Stomach (tissue), 8 donors: ENCODE measurements at regions not wholly inside any gene's neighbourhood (a gene's known extent, or its start where the extent isn't known, plus 50 kb on each side); places are given as distances from the start of the nearest gene placed in this dataset.

Experiments
- DNase-seq, 2 donors: peaks; one replicate each; pipeline versions ENCODE4 v3.0.0 to v3.0.0-alpha.2; 2013 to 2019
- H3K27ac ChIP-seq, 5 donors: fragments of 200-600 bp in 4 of 5; sonication (generic) in 4 of 5; one replicate each; pipeline ENCODE4 v1.5.1; 2013 to 2019; ENCODE audit warnings: mild to moderate bottlenecking in 1 of 5, moderate library complexity in 1 of 5
- H3K27me3 ChIP-seq, 3 donors: fragments of 200-600 bp; sonication (generic); one replicate each; pipeline ENCODE4 v1.5.1; 2017 to 2019; ENCODE audit warnings: mixed run types in 1 of 3
- H3K36me3 ChIP-seq, 4 donors: fragments of 200-600 bp; sonication (generic); 1 replicate in 3 of 4; 2 replicates in 1 of 4; pipeline ENCODE4 v1.5.1; 2016 to 2019
- H3K4me1 ChIP-seq, 4 donors: fragments of 200-600 bp; sonication (generic); one replicate each; pipeline ENCODE4 v1.5.1; 2016 to 2019
- H3K4me3 ChIP-seq, 4 donors: fragments of 200-600 bp; sonication (generic) in 3 of 4; one replicate each; pipeline ENCODE4 v1.5.1; 2016 to 2019; ENCODE audit warnings: mild to moderate bottlenecking in 1 of 4
- H3K9me3 ChIP-seq, 4 donors: fragments of 200-600 bp; sonication (generic); one replicate each; pipeline ENCODE4 v1.5.1; 2016 to 2019
- EP300 ChIP-seq: sonication (generic); formaldehyde crosslinking; IDR thresholded peaks from one replicate; pipeline ENCODE4 v1.6.1; 2017; ENCODE audit warnings: antibody characterized with exemption
- POLR2A ChIP-seq, 4 donors: fragments of 450-650 bp; IDR thresholded peaks; one replicate each; pipeline ENCODE4 v1.6.1; 2016; ENCODE audit warnings: antibody characterized with exemption in 4 of 4, control low read depth in 2 of 4, mild to moderate bottlenecking in 1 of 4, moderate library complexity in 1 of 4
- POLR2AphosphoS5 ChIP-seq, 3 donors: sonication (generic); formaldehyde crosslinking; IDR thresholded peaks; one replicate each; pipeline ENCODE4 v1.6.1; 2016; ENCODE audit warnings: antibody characterized with exemption in 3 of 3
- WGBS, 5 donors: extraction: QIAGEN DNeasy Blood & Tissue Kit in 3 of 5; methylation state at CpG; one replicate each; pipeline versions ENCODE4 v1.1.5 to v1.1.7; 2013 to 2018; 5-methylcytosine and 5-hydroxymethylcytosine counted together
- intact Hi-C: fragments of 100-400 bp; cut with DNase I; formaldehyde crosslinking; loops from one replicate; pipeline ENCODE4 v1.15.1; 2023; ENCODE audit warnings: low total_unique reads
- TF ChIP-seq, protein P1 (sequence below), 7 experiments: fragments of 450-650 bp in 4 of 7; fragments of 200-600 bp in 3 of 7; sonication (generic) in 3 of 7; IDR thresholded peaks; one replicate each; pipeline ENCODE4 v1.5.1; 2016 to 2019; ENCODE audit warnings: antibody characterized with exemption in 7 of 7, control low read depth in 2 of 7, mild to moderate bottlenecking in 1 of 7
- donor health status: healthy with polysubstance abuse.
- donor health status: Bipolar disorder and iron deficiency.
- donor health status: healthy.

DNA sequence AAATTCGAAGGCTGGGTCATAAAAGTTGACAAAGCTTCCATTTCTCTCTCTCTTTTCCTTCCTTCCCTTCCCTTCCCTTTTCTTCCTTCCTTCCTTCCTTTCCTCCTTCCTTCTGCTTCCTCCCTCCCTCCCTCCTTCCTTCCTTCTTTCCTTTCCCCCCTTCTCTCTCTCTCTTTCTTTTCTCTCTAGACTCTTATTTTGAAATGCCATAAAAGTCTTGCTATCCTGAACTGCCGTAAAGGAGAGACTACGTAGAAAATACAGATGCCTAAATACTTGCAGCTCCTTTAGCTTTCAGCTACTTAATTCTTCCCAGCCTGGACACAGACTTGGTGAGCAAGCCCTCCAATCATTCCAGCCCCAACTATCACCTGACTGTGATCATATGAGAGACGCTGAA, 1644.4 kb downstream of the FAM181B start:
- Histone ChIP-seq H3K36me3 (no peaks in the 10 kb centered on the region), H3K27ac (no peak overlapping the region), H3K4me1 (no peaks in the 10 kb centered on the region), H3K27me3 (peaks cover 0 to 4% (median 0%) of the 10 kb centered on the region in 3 donors), H3K4me3 (no peak overlapping the region), H3K9me3 (no peaks in the 10 kb centered on the region)
- intact Hi-C loops = no loop called here
- TF ChIP-seq EP300 (no peak), POLR2AphosphoS5 (IDR thresholded peaks at IDR 0.05) (no peak), POLR2A (IDR thresholded peaks at IDR 0.05) (no peak)
- TF ChIP-seq, protein P1, sequence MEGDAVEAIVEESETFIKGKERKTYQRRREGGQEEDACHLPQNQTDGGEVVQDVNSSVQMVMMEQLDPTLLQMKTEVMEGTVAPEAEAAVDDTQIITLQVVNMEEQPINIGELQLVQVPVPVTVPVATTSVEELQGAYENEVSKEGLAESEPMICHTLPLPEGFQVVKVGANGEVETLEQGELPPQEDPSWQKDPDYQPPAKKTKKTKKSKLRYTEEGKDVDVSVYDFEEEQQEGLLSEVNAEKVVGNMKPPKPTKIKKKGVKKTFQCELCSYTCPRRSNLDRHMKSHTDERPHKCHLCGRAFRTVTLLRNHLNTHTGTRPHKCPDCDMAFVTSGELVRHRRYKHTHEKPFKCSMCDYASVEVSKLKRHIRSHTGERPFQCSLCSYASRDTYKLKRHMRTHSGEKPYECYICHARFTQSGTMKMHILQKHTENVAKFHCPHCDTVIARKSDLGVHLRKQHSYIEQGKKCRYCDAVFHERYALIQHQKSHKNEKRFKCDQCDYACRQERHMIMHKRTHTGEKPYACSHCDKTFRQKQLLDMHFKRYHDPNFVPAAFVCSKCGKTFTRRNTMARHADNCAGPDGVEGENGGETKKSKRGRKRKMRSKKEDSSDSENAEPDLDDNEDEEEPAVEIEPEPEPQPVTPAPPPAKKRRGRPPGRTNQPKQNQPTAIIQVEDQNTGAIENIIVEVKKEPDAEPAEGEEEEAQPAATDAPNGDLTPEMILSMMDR (IDR thresholded peaks at IDR 0.05) = no peak
- 75 to 86% (median 77%) methylated on average over 4 of the region's 4 CpGs for WGBS, 5 donors
- no peak for DNase-seq

GRCh38 chr11:81080476-81080875, 1639.6 kb upstream of the TENM4 start:
- intact Hi-C loops = no loop called here
- no peaks in the 10 kb centered on the region for H3K27me3 ChIP-seq
- no peaks in the 10 kb centered on the region for H3K4me1 ChIP-seq
- DNase-seq = no peak
- H3K4me3 ChIP-seq = no peak overlapping the region
- H3K36me3 ChIP-seq = no peaks in the 10 kb centered on the region
- TF ChIP-seq EP300 (no peak), POLR2A (IDR thresholded peaks at IDR 0.05) (no peak), POLR2AphosphoS5 (IDR thresholded peaks at IDR 0.05) (no peak)
- TF ChIP-seq, protein P1 (IDR thresholded peaks at IDR 0.05) = no peak
- 86 to 95% (median 90%) methylated on average over 4 of the region's 4 CpGs for WGBS, 5 donors
- H3K27ac ChIP-seq = no peak overlapping the region
- peaks cover 0 to 5% (median 0%) of the 10 kb centered on the region in 4 donors for H3K9me3 ChIP-seq

DNA sequence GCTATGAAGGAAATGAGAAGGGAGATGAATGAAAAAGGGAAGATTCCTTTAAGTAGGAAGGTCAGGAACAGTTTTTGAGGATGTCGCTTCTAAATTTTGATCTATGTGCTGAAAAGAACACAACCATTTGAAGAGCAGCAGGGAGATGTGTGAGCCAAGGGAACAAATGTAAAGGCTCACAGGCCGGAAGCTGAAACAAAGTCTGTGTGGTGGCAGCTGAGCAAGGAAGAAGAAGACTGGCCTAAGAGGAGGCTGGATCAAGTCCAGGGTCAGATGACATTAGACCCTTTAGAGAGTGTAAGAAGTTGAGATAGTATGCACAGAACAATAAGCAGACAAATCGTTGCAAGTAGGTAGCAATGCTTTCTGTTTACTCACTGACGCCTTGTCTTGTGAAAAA, 1631.4 kb upstream of the TENM4 start:
- peak in 1 of 2 donors; percentile 12 for DNase-seq
- Histone ChIP-seq H3K9me3 (no peaks in the 10 kb centered on the region), H3K27ac (no peak overlapping the region), H3K4me3 (no peak overlapping the region), H3K4me1 (no peaks in the 10 kb centered on the region), H3K36me3 (no peaks in the 10 kb centered on the region), H3K27me3 (no peaks in the 10 kb centered on the region)
- intact Hi-C loops = no loop called here
- no peak for TF ChIP-seq EP300
- no peak for TF ChIP-seq POLR2A (IDR thresholded peaks at IDR 0.05)
- TF ChIP-seq, protein P1 (IDR thresholded peaks at IDR 0.05) = no peak
- no peak for TF ChIP-seq POLR2AphosphoS5 (IDR thresholded peaks at IDR 0.05)
- WGBS, 5 donors = 58 to 69% (median 65%) methylated on average over 4 of the region's 4 CpGs

DNA sequence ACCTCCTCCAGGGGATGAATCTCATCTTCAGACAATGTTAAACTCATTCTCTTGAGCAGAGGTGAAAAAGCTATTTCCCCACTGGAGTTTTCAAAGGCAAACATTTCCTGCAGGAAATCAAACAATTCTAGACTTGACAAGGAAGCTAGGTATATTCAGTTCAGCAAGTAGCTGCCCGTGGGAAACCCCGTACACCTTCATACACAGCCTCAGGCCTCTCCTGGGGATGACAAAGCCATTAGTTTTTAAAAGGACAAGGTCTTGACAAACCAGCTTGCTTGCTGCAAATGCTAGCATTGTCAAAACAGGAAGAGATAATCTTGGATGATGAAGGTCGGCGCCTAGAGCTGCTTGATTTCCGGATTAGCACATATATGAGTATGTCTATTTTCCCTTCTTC, 1630.8 kb upstream of the TENM4 start:
- Histone ChIP-seq H3K27ac (no peak overlapping the region), H3K4me3 (no peak overlapping the region), H3K36me3 (no peaks in the 10 kb centered on the region), H3K4me1 (no peaks in the 10 kb centered on the region), H3K27me3 (no peaks in the 10 kb centered on the region), H3K9me3 (no peaks in the 10 kb centered on the region)
- intact Hi-C loops = no loop called here
- TF ChIP-seq POLR2A (IDR thresholded peaks at IDR 0.05) (no peak), EP300 (no peak), POLR2AphosphoS5 (IDR thresholded peaks at IDR 0.05) (no peak)
- TF ChIP-seq, protein P1 (IDR thresholded peaks at IDR 0.05) = no peak
- peak in 1 of 2 donors; percentile 16 for DNase-seq
- 48 to 69% (median 68%) methylated on average over 5 of the region's 5 CpGs for WGBS, 5 donors
